WTC11 (cell line): ENCODE measurements at regions not wholly inside any gene's neighbourhood (a gene's known extent, or its start where the extent isn't known, plus 50 kb on each side); places are given as distances from the start of the nearest gene placed in this dataset.

Experiments used
- ATAC-seq: fragments of 200-7000 bp; cut with Tn5 transposase; 2 replicates; pipeline ENCODE4 v1.10.0; 2021; ENCODE audit warnings: mild to moderate bottlenecking, moderate library complexity
- CTCF ChIA-PET: fragments of 300-600 bp; sonication (Branson Sonifier 250); formaldehyde crosslinking; loops from one replicate; lab custom pipeline; 2021; ENCODE audit warnings: antibody characterized with exemption; lab: Charles Lee
- POLR2A ChIA-PET: fragments of 350-600 bp; sonication (Branson Sonifier 250); formaldehyde crosslinking; loops from one replicate; lab custom pipeline; 2021; ENCODE audit warnings: antibody characterized with exemption; lab: Charles Lee
- DNase-seq: peaks from one replicate; pipeline ENCODE4 v3.0.0; 2021; ENCODE audit warnings: low spot score
- H3K27ac Mint-ChIP-seq: 2 replicates; pipeline ENCODE4 v1.8.0; 2021; ENCODE audit warnings: mixed read lengths
- H3K27me3 Mint-ChIP-seq: 2 replicates; pipeline ENCODE4 v1.8.0; 2021; ENCODE audit warnings: low read depth, mild to moderate bottlenecking, moderate library complexity, mixed read lengths
- H3K36me3 Mint-ChIP-seq: 2 replicates; pipeline ENCODE4 v1.8.0; 2021; ENCODE audit warnings: mixed read lengths
- H3K4me1 Mint-ChIP-seq: 2 replicates; pipeline ENCODE4 v1.8.0; 2022; ENCODE audit warnings: mixed read lengths
- H3K4me3 Mint-ChIP-seq: 2 replicates; pipeline ENCODE4 v1.8.0; 2021; ENCODE audit warnings: mild to moderate bottlenecking, moderate library complexity, mixed read lengths
- H3K9me3 Mint-ChIP-seq: 2 replicates; pipeline ENCODE4 v1.8.0; 2021; ENCODE audit warnings: mixed read lengths
- ATF3 ChIP-seq: sonication (generic); formaldehyde crosslinking; conservative IDR thresholded peaks from 2 replicates; pipeline ENCODE4 v1.8.1; 2022; ENCODE audit warnings: mild to moderate bottlenecking, missing genetic modification reagents
- CDX4 ChIP-seq: fragments of 250-450 bp; sonication (Bioruptor Pico); IDR thresholded peaks from 2 replicates; pipeline ENCODE4 v1.9.0; 2021; ENCODE audit warnings: moderate library complexity, mild to moderate bottlenecking, inconsistent platforms, borderline replicate concordance
- CREM ChIP-seq: sonication (generic); formaldehyde crosslinking; IDR thresholded peaks from 2 replicates; pipeline ENCODE4 v1.8.1; 2022; ENCODE audit warnings: mild to moderate bottlenecking, missing genetic modification reagents, moderate library complexity
- FOXJ3 ChIP-seq: sonication (generic); formaldehyde crosslinking; IDR thresholded peaks from 2 replicates; pipeline ENCODE4 v1.9.0; 2021; ENCODE audit warnings: missing genetic modification reagents, mild to moderate bottlenecking, borderline replicate concordance
- GRHL2 ChIP-seq: fragments of 250-450 bp; sonication (Bioruptor Pico); IDR thresholded peaks from 2 replicates; pipeline ENCODE4 v1.8.0; 2022; ENCODE audit warnings: mild to moderate bottlenecking, moderate library complexity; ENCODE audit not compliant: insufficient replicate concordance, severe bottlenecking
- JAZF1 ChIP-seq: fragments of 250-450 bp; sonication (Bioruptor Pico); IDR thresholded peaks from 2 replicates; pipeline ENCODE4 v1.9.0; 2021; ENCODE audit warnings: moderate library complexity, mild to moderate bottlenecking, inconsistent platforms
- RELA ChIP-seq: sonication (generic); formaldehyde crosslinking; IDR thresholded peaks from 2 replicates; pipeline ENCODE4 v1.8.1; 2022; ENCODE audit warnings: missing genetic modification reagents, mild to moderate bottlenecking, borderline replicate concordance
- TEAD1 ChIP-seq: sonication (generic); formaldehyde crosslinking; IDR thresholded peaks from 2 replicates; pipeline ENCODE4 v1.8.0; 2022; ENCODE audit warnings: mild to moderate bottlenecking, missing genetic modification reagents
- TEAD4 ChIP-seq: sonication (generic); formaldehyde crosslinking; IDR thresholded peaks from 2 replicates; pipeline ENCODE4 v1.8.0; 2022; ENCODE audit warnings: mild to moderate bottlenecking, missing genetic modification reagents
- TP53 ChIP-seq: sonication (generic); formaldehyde crosslinking; IDR thresholded peaks from 2 replicates; pipeline ENCODE4 v1.8.1; 2023; ENCODE audit warnings: mild to moderate bottlenecking, missing genetic modification reagents
- ZNF219 ChIP-seq: sonication (generic); formaldehyde crosslinking; IDR thresholded peaks from 2 replicates; pipeline ENCODE4 v1.8.0; 2023; ENCODE audit warnings: missing genetic modification reagents, mild to moderate bottlenecking, borderline replicate concordance
- ZNF317 ChIP-seq: sonication (generic); formaldehyde crosslinking; IDR thresholded peaks from 2 replicates; pipeline ENCODE4 v1.8.1; 2023; ENCODE audit warnings: low read depth, mild to moderate bottlenecking, moderate library complexity, missing genetic modification reagents, borderline replicate concordance
- ZNF416 ChIP-seq: fragments of 250-450 bp; sonication (Bioruptor Pico); IDR thresholded peaks from 2 replicates; pipeline ENCODE4 v1.9.0; 2021; ENCODE audit warnings: mild to moderate bottlenecking, inconsistent platforms
- ZNF671 ChIP-seq: fragments of 250-450 bp; sonication (Bioruptor Pico); IDR thresholded peaks from 2 replicates; pipeline ENCODE4 v1.8.0; 2021; ENCODE audit warnings: mild to moderate bottlenecking
- TF ChIP-seq, protein P1 (sequence below): sonication (generic); formaldehyde crosslinking; IDR thresholded peaks from 2 replicates; pipeline ENCODE4 v1.8.1; 2023; ENCODE audit warnings: mild to moderate bottlenecking, missing genetic modification reagents, borderline replicate concordance
- TF ChIP-seq, protein P2 (sequence below): sonication (generic); formaldehyde crosslinking; IDR thresholded peaks from 2 replicates; pipeline ENCODE4 v1.8.0; 2022; ENCODE audit warnings: mild to moderate bottlenecking, missing genetic modification reagents
- TF ChIP-seq, protein P3 (sequence below): sonication (generic); formaldehyde crosslinking; IDR thresholded peaks from 2 replicates; pipeline ENCODE4 v1.8.1; 2023; ENCODE audit warnings: mild to moderate bottlenecking, missing genetic modification reagents, moderate library complexity
- TF ChIP-seq, protein P4 (sequence below): sonication (generic); formaldehyde crosslinking; conservative IDR thresholded peaks from 2 replicates; pipeline ENCODE4 v1.8.1; 2023; ENCODE audit warnings: mild to moderate bottlenecking, low read depth, missing genetic modification reagents, moderate library complexity

DNA sequence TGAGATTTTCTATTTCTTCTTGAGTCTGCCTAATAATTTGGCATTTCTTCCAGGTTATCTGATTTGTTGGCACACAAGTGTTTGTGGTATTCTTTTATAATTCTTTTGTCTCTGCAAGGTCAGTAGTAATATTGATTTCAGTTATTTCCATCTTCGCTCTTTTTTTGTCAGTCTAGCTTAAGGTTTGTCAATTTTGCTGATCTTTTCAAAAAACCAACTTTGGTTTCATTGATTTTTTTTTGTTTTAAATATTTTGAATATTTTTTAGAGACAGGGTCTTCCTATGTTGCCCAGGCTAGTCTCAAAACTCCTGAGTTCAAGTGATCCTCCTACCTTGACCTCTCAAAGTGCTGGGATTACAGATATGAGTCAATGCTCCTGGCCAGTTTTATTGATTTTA, 162.8 kb downstream of the BARX1 start:
- ChIA-PET POLR2A (no interaction called here), CTCF (interaction anchor here (1.0 kb wide), 2 partner anchors 35 to 106 kb away, joined by 3 read pairs; no protein-coding TSS in a partner anchor)
- DNase-seq (no peak), ATAC-seq (no peak)
- Mint-ChIP-seq H3K27me3 (peaks cover 3% of the 10 kb centered on the region; the same call in 1 of the 2 replicates), H3K9me3 (peaks cover 5% of the 10 kb centered on the region), H3K4me3 (no peak overlapping the region), H3K4me1 (peaks cover 11% of the 10 kb centered on the region), H3K27ac (no peak overlapping the region), H3K36me3 (no peaks in the 10 kb centered on the region)
- TF ChIP-seq TP53 (CRISPR knock-in tag) (no peak), JAZF1 (CRISPR knock-in tag) (no peak), ZNF416 (CRISPR knock-in tag) (no peak), CDX4 (CRISPR knock-in tag) (no peak), ZNF671 (no peak), ZNF219 (CRISPR knock-in tag) (no peak), CREM (no peak), ATF3 (no peak), FOXJ3 (CRISPR knock-in tag) (no peak), TEAD4 (CRISPR knock-in tag) (no peak), RELA (CRISPR knock-in tag) (no peak), ZNF317 (no peak)
- TF ChIP-seq, protein P1, sequence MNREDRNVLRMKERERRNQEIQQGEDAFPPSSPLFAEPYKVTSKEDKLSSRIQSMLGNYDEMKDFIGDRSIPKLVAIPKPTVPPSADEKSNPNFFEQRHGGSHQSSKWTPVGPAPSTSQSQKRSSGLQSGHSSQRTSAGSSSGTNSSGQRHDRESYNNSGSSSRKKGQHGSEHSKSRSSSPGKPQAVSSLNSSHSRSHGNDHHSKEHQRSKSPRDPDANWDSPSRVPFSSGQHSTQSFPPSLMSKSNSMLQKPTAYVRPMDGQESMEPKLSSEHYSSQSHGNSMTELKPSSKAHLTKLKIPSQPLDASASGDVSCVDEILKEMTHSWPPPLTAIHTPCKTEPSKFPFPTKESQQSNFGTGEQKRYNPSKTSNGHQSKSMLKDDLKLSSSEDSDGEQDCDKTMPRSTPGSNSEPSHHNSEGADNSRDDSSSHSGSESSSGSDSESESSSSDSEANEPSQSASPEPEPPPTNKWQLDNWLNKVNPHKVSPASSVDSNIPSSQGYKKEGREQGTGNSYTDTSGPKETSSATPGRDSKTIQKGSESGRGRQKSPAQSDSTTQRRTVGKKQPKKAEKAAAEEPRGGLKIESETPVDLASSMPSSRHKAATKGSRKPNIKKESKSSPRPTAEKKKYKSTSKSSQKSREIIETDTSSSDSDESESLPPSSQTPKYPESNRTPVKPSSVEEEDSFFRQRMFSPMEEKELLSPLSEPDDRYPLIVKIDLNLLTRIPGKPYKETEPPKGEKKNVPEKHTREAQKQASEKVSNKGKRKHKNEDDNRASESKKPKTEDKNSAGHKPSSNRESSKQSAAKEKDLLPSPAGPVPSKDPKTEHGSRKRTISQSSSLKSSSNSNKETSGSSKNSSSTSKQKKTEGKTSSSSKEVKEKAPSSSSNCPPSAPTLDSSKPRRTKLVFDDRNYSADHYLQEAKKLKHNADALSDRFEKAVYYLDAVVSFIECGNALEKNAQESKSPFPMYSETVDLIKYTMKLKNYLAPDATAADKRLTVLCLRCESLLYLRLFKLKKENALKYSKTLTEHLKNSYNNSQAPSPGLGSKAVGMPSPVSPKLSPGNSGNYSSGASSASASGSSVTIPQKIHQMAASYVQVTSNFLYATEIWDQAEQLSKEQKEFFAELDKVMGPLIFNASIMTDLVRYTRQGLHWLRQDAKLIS (CRISPR knock-in tag) = no peak
- TF ChIP-seq, protein P2, sequence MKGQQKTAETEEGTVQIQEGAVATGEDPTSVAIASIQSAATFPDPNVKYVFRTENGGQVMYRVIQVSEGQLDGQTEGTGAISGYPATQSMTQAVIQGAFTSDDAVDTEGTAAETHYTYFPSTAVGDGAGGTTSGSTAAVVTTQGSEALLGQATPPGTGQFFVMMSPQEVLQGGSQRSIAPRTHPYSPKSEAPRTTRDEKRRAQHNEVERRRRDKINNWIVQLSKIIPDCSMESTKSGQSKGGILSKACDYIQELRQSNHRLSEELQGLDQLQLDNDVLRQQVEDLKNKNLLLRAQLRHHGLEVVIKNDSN (CRISPR knock-in tag) = no peak
- TF ChIP-seq, protein P3, sequence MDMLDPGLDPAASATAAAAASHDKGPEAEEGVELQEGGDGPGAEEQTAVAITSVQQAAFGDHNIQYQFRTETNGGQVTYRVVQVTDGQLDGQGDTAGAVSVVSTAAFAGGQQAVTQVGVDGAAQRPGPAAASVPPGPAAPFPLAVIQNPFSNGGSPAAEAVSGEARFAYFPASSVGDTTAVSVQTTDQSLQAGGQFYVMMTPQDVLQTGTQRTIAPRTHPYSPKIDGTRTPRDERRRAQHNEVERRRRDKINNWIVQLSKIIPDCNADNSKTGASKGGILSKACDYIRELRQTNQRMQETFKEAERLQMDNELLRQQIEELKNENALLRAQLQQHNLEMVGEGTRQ (CRISPR knock-in tag) = no peak
- TF ChIP-seq, protein P4, sequence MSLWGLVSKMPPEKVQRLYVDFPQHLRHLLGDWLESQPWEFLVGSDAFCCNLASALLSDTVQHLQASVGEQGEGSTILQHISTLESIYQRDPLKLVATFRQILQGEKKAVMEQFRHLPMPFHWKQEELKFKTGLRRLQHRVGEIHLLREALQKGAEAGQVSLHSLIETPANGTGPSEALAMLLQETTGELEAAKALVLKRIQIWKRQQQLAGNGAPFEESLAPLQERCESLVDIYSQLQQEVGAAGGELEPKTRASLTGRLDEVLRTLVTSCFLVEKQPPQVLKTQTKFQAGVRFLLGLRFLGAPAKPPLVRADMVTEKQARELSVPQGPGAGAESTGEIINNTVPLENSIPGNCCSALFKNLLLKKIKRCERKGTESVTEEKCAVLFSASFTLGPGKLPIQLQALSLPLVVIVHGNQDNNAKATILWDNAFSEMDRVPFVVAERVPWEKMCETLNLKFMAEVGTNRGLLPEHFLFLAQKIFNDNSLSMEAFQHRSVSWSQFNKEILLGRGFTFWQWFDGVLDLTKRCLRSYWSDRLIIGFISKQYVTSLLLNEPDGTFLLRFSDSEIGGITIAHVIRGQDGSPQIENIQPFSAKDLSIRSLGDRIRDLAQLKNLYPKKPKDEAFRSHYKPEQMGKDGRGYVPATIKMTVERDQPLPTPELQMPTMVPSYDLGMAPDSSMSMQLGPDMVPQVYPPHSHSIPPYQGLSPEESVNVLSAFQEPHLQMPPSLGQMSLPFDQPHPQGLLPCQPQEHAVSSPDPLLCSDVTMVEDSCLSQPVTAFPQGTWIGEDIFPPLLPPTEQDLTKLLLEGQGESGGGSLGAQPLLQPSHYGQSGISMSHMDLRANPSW = no peak

DNA sequence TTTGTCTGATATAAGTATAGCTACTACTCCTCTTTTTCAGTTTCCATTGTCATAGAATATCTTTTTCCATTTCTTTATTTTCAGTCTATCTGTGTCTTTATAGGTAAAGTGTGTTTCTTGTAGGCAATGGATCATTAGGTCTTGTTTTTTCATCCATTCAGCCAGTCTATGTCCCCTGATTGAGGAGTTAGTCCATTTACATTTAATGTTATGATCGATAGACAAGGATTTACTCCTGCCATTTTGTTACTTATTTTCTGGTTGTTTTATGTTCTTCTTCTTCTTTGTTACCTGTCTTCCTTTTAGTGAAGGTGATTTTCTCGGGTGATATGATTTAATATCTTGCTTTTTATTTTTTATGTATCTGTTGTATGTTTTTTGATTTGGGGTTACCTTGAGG, 169.0 kb downstream of the BARX1 start:
- H3K27ac Mint-ChIP-seq = no peak overlapping the region
- peaks cover 4% of the 10 kb centered on the region; the same call in 1 of the 2 replicates for H3K36me3 Mint-ChIP-seq
- DNase-seq (no peak), ATAC-seq (no peak)
- CTCF ChIA-PET = no interaction called here
- TF ChIP-seq GRHL2 = no peak
- TF ChIP-seq TEAD1 (CRISPR knock-in tag) = no peak
- H3K9me3 Mint-ChIP-seq = peaks cover 37% of the 10 kb centered on the region
- no peak overlapping the region for H3K4me3 Mint-ChIP-seq
- POLR2A ChIA-PET = no interaction called here
- 0 out of 2 replicates have a peak, but pooled peaks cover under 1% of the 10 kb centered on the region for H3K4me1 Mint-ChIP-seq
- H3K27me3 Mint-ChIP-seq = peaks cover 3% of the 10 kb centered on the region; the same call in 1 of the 2 replicates
